IPS DF 19.7 (cell line): ENCODE measurements at regions not wholly inside any gene's neighbourhood (a gene's known extent, or its start where the extent isn't known, plus 50 kb on each side); places are given as distances from the start of the nearest gene placed in this dataset.

Experiments used
- DNase-seq: peaks from one replicate; pipeline ENCODE4 v3.0.0-alpha.2; 2013; ENCODE audit warnings: low read depth, low spot score

GRCh38 chr15:45743426-45744235 is 108.8 kb downstream of the SQOR start:
- DNase-seq: no peak

GRCh38 chr15:45744236-45744589 is 109.4 kb downstream of the SQOR start:
- DNase-seq: no peak

DNA sequence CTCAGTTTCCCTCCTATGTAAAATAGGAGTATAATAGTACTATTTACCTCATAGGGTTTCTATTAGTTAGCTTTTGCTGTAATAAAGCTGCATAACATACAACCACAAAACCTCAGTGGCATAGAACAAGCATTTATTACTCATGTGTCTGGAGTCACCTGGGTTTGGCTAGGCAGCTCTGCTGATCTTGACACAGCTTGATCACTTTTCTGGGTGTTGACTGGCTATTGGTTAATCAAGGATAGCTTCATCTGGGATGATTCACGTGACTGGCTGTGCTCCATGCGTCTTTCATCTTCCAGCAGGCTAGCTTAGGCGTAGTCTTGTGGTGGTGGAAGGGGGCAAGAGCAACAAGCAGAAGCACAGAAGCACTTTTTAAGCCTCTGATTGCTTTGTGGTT is 112.6 kb downstream of the SQOR start:
- DNase-seq: no peak

- DNase-seq: no peak
Observed at GRCh38 chr15:45751629-45752028, 116.8 kb downstream of the SQOR start.

- DNase-seq: no peak
Observed at GRCh38 chr15:45759936-45760335, 125.1 kb downstream of the SQOR start.

- no peak for DNase-seq
Observed at GRCh38 chr15:45762726-45763125, 127.9 kb downstream of the SQOR start.

- DNase-seq: no peak
Observed at GRCh38 chr15:45763170-45763869, 128.5 kb downstream of the SQOR start.

- DNase-seq: no peak
Observed at GRCh38 chr15:45773149-45773548, 138.3 kb downstream of the SQOR start.

DNA sequence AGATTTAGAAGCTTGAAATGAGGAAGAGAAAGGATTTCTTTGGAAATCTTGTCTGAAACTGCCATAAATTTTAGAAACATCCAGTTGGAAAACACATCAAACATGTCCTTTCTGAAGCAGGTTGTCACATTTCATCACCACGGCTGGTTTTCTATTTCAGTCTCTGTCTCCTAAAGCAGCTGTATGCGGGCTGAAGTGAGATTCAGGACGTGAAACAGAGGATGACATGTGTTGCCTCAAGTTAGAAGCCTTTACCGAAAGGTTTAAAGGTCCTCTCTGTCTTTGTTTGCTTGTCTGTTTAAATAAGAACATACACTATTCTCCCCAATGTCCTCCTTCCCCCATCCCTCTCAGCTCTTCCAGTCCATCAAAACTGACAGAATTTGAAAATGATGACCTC is 141.9 kb downstream of the SQOR start:
- DNase-seq: no peak

DNA sequence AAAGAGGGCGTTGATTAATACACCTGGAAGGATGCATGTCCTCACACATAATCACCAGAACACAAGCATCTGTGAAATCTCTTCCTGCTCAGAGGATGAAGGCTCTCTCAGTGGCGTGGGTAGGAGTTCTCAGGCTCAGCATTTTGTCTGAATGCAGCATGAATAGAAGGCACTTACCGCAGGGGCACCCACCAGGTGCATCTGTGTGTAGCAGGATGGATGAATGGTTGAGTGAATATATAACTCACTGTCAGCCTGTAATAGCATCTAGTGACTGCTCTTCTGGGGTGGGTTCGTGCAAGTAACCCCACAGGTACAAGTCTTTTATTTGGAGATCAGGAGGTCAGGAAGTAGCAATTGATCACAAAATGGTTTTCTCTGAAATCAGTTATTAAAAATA is 143.0 kb downstream of the SQOR start:
- DNase-seq: no peak

DNA sequence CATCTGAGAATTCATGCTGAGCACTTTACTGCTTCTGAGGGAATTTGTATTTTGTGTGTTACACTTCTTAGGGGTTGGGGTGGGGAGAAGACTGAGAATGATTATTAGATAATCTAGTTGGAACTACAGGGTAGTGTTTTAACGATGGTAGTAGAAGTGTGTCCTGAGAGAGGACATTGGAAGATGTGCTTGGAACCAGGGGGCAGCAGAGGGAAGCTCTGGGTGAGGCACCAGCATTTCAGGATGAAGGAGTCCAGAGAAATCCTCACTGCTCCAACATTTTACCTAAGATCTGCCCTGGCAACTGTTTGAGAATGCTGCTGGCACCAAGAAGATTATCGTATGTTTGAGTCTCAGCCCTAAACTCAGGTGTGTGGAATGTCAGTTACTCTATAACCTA is 145.5 kb downstream of the SQOR start:
- no peak for DNase-seq

GRCh38 chr15:45784656-45785055 is 149.8 kb downstream of the SQOR start:
- DNase-seq: no peak

DNA sequence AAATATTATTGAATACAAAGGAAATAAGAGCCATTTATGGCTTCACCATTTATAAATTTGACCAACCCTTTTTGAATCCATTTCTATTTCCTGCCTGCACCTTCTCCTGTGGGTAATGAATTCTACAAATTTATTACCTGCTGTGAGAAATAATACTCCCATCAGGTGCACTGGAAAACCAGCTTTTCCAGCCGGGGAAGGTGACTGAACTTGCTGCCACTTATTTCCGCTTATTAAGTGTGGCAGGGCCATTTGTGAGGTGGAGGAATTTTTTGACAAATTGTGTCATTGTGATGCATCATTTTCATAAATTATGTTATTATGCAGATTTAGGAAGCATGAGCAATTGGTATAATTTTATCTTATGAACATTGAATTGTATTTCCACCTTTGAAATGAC is 151.1 kb downstream of the SQOR start:
- no peak for DNase-seq

DNA sequence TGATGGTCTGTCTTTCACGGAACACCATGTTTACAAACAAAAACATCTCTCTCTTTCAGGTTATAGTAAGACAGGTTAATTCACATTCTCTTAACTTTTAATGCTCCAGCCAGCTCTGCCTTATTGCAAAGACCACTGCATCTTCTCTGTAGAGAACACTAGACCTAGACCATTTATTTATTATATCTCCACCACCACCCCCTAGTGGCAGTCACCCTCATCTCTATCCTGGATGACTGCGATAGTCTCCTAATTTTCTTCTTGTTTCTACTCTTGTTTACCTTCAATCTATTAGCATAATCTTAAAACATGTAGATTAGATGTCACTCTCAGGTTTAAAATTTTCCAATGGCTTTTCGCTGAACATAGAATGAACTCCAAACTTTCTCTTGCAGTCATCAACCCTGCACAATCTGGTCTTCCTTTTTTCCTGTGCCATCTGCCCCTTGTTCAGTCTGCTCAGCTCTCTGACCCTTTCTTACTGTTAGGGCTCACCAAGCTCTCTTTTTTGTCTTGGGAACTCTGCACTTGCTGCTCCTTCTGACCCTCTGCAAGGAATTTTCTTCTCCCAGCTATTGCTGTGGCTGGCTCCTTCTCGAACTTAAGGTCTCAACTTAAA is 155.6 kb downstream of the SQOR start:
- DNase-seq: no peak

- no peak for DNase-seq
Observed at GRCh38 chr15:45794304-45794703, 159.5 kb downstream of the SQOR start.

- no peak for DNase-seq
Observed at GRCh38 chr15:45794712-45795439, 160.0 kb downstream of the SQOR start.

- DNase-seq: peak; percentile 59
Observed at GRCh38 chr15:45795440-45796069, 160.7 kb downstream of the SQOR start.

- DNase-seq: no peak
Observed at GRCh38 chr15:45796433-45796832, 161.6 kb downstream of the SQOR start.

DNA sequence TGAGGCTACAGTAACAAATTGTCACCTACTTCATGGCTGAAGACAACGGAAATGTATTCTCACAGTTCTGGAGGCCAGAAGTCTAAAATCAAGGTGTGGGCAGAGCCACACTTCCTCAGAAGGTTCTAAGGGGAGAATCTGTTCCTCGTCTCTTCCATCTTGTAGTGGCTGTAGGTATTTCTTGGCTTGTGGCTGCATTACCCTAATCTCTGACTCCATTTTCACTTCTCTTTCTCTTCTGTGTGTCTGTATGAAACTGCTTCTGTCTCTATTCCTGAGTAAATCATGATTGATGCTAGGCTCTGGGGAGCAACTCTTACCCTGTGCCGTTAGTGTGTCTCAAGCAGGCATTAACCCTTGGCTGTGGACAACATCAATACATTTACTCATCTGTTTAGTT is 164.7 kb downstream of the SQOR start:
- DNase-seq: no peak

DNA sequence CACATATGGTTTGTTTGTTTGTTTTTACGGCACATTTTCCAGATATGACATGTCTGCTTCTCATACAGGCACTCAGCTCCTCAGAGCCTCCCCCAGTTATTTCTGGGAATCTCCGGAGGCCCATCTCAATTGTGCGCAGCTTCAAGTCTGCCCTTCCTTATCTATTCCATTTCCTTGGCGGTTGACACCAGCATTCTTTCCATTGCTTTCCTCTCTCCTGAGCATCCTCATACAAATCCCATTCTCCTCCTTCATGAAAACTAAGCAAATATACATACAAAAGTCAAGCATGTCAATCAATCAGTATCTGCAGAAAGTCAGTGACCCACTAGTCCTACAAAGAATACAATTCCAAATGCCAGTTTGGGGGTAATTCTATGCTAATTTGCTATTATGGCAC is 166.7 kb downstream of the SQOR start:
- DNase-seq: no peak

DNA sequence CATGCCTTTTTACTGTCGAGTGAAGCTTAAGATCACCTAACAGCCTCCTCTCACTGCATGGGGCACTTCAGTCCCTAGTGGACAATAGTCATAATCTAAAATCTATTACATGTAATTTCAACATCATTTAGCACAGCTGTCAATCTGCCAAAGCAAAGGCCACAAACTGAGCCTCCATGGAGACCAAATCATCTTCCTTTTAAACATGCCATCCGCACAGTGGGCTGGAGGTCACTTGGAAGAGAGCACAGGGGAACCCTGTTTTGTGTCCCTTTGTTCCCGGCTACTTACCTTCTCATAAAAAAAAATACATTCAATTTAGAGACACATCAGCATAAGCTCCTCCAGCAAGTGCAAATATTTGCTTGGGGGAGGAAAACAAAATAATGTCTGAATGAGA is 167.3 kb downstream of the SQOR start:
- no peak for DNase-seq

- no peak for DNase-seq
Observed at GRCh38 chr15:45804028-45804427, 169.2 kb downstream of the SQOR start.
